ENCODE measurements at regions not wholly inside any gene's neighbourhood (a gene's known extent, or its start where the extent isn't known, plus 50 kb on each side); places are given as distances from the start of the nearest gene placed in this dataset.

DNA sequence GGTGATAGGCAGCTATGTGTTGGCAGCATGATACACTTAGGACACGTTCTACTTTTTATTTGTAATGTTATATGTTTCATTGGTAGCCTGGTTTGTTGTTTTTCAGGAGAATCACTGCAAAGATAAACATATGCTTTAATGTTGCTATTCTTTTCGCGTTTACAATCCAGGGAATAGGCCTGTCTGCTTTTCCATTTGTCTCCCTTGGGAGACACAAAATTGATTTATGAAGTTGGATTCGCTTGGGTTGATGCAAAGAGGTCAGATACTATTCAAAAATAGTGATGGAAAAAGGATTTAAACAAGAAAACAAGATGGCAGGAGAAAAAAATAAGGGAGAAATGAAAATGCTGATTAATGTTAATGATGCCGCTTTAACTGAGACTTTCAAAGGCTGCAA lies 179.5 kb upstream of the SOX4 start:
- no peak overlapping the region for H3K4me3 ChIP-seq
- ATAC-seq (no peak), DNase-seq (no peak)
- intact Hi-C loops (cut with DNase I) = no loop called here
- no peaks in the 10 kb centered on the region for H3K27me3 ChIP-seq
- no peak overlapping the region for H3K27ac ChIP-seq
- H3K36me3 ChIP-seq = no peaks in the 10 kb centered on the region
- H3K4me1 ChIP-seq = no peaks in the 10 kb centered on the region
- TF ChIP-seq, protein P1, sequence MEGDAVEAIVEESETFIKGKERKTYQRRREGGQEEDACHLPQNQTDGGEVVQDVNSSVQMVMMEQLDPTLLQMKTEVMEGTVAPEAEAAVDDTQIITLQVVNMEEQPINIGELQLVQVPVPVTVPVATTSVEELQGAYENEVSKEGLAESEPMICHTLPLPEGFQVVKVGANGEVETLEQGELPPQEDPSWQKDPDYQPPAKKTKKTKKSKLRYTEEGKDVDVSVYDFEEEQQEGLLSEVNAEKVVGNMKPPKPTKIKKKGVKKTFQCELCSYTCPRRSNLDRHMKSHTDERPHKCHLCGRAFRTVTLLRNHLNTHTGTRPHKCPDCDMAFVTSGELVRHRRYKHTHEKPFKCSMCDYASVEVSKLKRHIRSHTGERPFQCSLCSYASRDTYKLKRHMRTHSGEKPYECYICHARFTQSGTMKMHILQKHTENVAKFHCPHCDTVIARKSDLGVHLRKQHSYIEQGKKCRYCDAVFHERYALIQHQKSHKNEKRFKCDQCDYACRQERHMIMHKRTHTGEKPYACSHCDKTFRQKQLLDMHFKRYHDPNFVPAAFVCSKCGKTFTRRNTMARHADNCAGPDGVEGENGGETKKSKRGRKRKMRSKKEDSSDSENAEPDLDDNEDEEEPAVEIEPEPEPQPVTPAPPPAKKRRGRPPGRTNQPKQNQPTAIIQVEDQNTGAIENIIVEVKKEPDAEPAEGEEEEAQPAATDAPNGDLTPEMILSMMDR (IDR thresholded peaks at IDR 0.05) = no peak
- peaks cover 0 to 14% of the 10 kb centered on the region in 2 donors for H3K9me3 ChIP-seq

DNA sequence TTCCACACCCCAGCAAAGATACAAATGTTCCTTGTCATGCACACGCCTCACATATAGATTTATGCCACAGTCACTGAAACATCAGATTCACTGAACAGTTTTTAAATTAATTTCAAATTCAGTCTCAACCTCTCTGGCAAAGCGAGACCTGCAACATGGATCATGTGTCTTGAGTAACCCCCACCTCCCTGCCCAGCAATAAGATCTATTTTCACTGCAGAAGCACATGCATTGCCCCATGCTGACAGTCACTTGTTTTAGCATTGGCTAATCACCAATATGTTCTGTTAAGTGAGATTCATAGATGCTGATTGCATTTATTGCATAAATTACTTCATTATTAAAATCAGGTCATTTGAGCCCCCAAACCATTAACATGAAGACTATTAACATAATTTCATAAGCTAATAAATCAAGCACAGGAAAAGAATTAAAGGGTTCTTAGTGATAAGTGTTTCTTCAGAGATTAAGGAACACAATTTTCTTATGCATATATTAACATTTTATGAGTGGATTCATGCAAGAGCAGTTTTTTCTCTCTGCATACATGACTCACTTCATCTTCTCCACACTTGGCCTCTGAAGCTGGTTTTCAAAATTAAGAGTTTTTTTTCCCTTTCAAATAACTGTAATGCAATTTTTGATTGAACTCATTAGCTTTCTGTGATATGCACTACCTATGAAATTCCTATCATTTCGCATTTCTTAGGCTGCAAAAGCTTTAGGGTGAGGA lies 173.2 kb upstream of the SOX4 start:
- Histone ChIP-seq H3K9me3 (no peaks in the 10 kb centered on the region), H3K27me3 (no peaks in the 10 kb centered on the region), H3K4me3 (no peak overlapping the region), H3K36me3 (no peaks in the 10 kb centered on the region), H3K27ac (no peak overlapping the region), H3K4me1 (no peaks in the 10 kb centered on the region)
- intact Hi-C loops (cut with DNase I) = no loop called here
- ATAC-seq = no peak
- TF ChIP-seq, protein P1 (IDR thresholded peaks at IDR 0.05) = no peak
- DNase-seq = no peak

- Histone ChIP-seq H3K27me3 (no peaks in the 10 kb centered on the region), H3K9me3 (no peaks in the 10 kb centered on the region), H3K4me1 (no peaks in the 10 kb centered on the region), H3K4me3 (no peak overlapping the region), H3K36me3 (no peaks in the 10 kb centered on the region), H3K27ac (no peak overlapping the region)
- DNase-seq = no peak
- intact Hi-C loops (cut with DNase I) = no loop called here
- TF ChIP-seq, protein P1 (IDR thresholded peaks at IDR 0.05) = no peak
- no peak for ATAC-seq
These were observed 172.6 kb upstream of the SOX4 start for GRCh38 chr6:21420926-21421325.

DNA sequence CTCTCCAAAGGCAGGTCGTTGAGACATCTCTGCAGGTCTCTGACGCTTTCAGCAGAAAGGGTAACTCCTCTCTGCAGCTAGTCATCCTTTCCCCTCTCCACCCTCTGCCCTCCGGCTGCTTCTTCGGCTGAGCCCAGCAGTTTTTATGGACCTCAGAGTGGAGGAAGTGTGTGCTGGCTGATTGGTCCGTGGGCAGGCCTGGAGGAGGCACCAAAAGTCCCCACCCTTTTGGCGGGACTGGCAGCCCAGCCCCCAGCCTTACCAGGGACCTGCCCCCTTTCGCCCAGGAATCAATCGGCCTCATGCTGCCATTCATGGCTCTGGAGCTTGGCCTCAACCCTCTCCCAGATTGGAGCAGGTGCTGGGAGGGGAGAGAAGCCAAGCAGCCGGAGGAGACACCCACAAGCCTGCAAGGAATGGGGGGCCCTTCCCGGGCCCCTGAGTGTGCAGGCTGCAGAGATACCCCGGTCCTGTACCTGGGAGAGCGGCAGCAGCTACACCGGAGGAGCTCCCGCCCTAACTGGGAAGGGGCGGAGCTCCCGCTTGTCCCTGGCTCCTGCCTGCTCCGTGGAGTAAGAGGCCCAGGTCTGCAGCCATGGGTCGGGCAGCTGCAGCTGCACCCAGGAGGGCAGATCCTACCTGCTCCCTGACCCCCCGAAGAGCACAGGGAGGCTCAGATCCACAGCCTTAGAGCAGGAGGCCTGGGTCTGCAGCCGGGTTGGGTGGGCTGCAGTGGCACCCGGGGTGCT lies 170.3 kb upstream of the SOX4 start:
- Histone ChIP-seq H3K9me3 (peaks cover 0 to 2% of the 10 kb centered on the region in 2 donors), H3K4me3 (no peak overlapping the region), H3K36me3 (no peaks in the 10 kb centered on the region), H3K27ac (no peak overlapping the region), H3K4me1 (no peaks in the 10 kb centered on the region), H3K27me3 (no peaks in the 10 kb centered on the region)
- DNase-seq (peak in 1 of 4 donors; percentile 65), ATAC-seq (no peak)
- intact Hi-C loops (cut with DNase I) = no loop called here
- TF ChIP-seq, protein P1 (IDR thresholded peaks at IDR 0.05) = no peak

DNA sequence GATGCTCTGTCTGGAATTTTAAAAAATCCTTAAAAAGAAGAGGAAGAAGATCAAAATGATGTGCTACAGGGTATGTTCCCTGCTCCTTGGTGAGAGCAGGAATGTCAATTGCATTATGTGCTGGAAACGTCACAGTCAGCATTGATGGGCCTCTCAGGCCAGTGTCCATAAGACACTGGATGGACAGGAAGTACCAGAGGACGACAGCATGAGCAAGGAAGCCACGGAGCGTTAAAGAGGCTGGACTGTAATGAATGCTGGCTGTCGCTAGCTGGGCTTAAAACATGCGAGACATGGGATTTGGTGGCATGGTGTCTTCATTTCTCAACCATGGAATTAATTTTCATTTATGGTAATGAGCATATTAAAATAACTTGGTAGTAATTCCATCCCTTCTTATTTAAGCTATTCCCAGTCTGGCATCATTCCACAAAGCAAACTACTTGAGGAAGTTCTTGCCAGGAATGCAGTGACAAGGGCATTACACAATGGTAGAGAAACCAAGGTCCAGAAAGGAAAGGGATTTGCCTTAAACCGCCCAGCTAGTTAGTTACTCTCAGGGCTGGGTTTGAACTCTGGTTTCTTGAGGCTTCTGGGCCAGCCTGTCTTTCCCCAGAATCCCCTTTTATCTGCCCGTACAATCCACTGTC lies 166.6 kb upstream of the SOX4 start:
- intact Hi-C loops (cut with DNase I) = no loop called here
- no peaks in the 10 kb centered on the region for H3K36me3 ChIP-seq
- DNase-seq (peak in 2 of 4 donors; percentile 28 to 54), ATAC-seq (peak; percentile 62)
- no peaks in the 10 kb centered on the region for H3K27me3 ChIP-seq
- TF ChIP-seq, protein P1 (IDR thresholded peaks at IDR 0.05) = no peak
- H3K4me3 ChIP-seq = no peak overlapping the region
- H3K27ac ChIP-seq = no peak overlapping the region
- peaks cover 0 to 2% of the 10 kb centered on the region in 2 donors for H3K9me3 ChIP-seq
- H3K4me1 ChIP-seq = no peaks in the 10 kb centered on the region

All from left lung (tissue), 4 donors.